ENCODE measurements at regions not wholly inside any gene's neighbourhood (a gene's known extent, or its start where the extent isn't known, plus 50 kb on each side); places are given as distances from the start of the nearest gene placed in this dataset.

- TF ChIP-seq, protein P1, sequence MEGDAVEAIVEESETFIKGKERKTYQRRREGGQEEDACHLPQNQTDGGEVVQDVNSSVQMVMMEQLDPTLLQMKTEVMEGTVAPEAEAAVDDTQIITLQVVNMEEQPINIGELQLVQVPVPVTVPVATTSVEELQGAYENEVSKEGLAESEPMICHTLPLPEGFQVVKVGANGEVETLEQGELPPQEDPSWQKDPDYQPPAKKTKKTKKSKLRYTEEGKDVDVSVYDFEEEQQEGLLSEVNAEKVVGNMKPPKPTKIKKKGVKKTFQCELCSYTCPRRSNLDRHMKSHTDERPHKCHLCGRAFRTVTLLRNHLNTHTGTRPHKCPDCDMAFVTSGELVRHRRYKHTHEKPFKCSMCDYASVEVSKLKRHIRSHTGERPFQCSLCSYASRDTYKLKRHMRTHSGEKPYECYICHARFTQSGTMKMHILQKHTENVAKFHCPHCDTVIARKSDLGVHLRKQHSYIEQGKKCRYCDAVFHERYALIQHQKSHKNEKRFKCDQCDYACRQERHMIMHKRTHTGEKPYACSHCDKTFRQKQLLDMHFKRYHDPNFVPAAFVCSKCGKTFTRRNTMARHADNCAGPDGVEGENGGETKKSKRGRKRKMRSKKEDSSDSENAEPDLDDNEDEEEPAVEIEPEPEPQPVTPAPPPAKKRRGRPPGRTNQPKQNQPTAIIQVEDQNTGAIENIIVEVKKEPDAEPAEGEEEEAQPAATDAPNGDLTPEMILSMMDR (IDR thresholded peaks at IDR 0.05) = no peak
- TF ChIP-seq EP300 (IDR thresholded peaks at IDR 0.05) (no peak), POLR2A (IDR thresholded peaks at IDR 0.05; ENCODE audit: low read depth) (no peak)
Measured at GRCh38 chr13:65532231-65532630, 1697.9 kb downstream of the PCDH9 start.

Data from esophagus muscularis mucosa (tissue), 4 donors.